RCC 7860 (cell line): ENCODE measurements at regions not wholly inside any gene's neighbourhood (a gene's known extent, or its start where the extent isn't known, plus 50 kb on each side); places are given as distances from the start of the nearest gene placed in this dataset.

Source experiments
- DNase-seq: peaks from one replicate; pipeline ENCODE4 v3.0.0-alpha.2; 2015; ENCODE audit warnings: low spot score
- FAIRE-seq: peaks from 2 replicates; lab custom pipeline; 2012; peaks lifted over from hg19 to GRCh38; lab: Jason Lieb, UNC

DNA sequence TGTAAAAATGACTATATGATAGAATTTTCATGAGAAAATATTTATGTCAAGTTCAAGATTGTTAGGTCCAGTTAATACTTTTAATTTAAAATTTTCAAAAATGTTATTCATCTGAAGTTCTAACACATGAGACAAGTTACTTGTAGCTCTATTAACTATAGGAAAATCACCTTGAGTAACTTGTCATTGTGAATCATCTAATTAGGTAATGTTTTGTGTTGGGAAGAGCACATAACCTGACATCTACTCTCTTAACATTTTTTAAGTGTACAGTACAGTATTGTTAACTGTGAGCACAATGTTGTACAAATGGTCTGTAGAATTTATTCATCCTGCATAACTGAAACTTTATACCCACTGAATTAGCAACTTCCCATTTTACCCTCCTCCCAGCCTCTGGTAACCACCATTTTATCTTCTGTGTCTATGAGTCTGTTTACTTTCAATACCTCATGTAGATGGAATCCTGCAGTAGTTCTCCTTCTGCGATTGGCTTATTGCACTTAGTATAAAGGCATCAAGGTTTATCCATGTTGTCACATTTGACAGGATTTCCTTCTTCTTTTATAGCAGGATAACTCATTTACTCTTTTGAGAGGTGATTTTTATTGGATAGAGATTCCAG, 54.6 kb downstream of the ARL4A start:
- peak; percentile 44 for FAIRE-seq
- no peak for DNase-seq

- FAIRE-seq = no peak
- DNase-seq = no peak
Measured at GRCh38 chr7:12746211-12746610, 58.8 kb downstream of the ARL4A start.

- DNase-seq (no peak), FAIRE-seq (no peak)
Measured at GRCh38 chr7:12747687-12748306, 60.4 kb downstream of the ARL4A start.

- FAIRE-seq (no peak), DNase-seq (no peak)
Measured at GRCh38 chr7:12749069-12749468, 61.6 kb downstream of the ARL4A start.

DNA sequence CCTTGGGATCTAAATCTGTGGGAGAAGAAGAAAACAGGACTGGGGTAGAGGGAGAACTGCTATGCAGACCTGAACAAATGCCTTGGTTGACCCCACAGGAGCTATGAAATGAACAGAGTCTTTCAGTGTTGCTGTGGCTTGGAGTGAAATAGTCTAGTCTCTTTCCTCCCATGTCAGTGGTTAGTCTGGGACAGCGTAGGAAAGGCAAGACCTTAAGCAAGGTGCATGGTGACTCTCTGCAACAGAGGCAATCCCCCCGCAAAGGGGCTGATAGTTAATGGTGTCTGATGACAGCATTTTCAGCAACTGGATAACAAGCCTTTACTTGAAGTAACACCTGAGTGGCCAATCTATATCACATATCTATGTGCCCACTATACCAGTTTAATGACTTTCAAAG, 62.3 kb downstream of the ARL4A start:
- FAIRE-seq = no peak

DNA sequence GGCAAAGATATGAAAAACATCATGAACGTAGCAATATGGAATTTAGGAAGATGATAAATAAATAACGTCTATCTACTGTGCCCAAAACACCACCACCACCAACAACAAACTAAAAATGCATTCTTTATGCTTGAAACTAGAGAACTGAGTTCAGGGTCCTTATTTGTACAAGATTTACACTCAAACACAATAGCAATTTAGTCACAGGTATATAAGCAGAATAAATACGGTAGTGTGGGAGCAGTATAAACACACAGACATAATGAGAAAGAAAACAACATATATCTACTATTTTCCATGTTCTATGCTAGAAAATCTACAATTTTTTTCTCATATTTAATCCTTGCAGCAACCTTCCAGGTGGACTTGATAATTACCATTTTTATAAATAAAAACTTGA, 64.3 kb downstream of the ARL4A start:
- FAIRE-seq (no peak), DNase-seq (no peak)

More for the DNA sequence above, 62.3 kb downstream of the ARL4A start:
- no peak for DNase-seq

- FAIRE-seq (no peak), DNase-seq (no peak)
Measured at GRCh38 chr7:12754179-12754578, 66.7 kb downstream of the ARL4A start.

DNA sequence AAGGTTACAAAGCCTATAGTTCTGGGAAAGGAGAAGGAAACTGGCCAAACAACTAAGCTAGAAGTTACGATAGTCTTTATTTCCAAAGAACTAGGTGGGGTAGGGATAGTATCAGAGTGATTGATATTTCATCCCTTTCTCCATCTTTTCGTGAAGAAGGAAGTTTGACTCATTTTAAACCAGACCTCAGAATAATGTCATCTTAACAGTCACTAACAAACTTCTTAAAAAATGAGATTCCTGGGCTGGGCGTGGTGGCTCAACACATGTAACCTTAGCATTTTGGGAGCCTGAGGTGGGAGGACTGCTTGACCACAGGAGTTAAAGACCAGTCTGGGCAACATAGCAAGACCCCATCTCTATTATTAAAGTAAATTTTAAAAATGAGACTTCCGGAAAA, 69.4 kb downstream of the ARL4A start:
- no peak for DNase-seq
- FAIRE-seq = no peak

GRCh38 chr7:12757443-12757842, 70.0 kb downstream of the ARL4A start:
- FAIRE-seq (no peak), DNase-seq (peak; percentile 23)

GRCh38 chr7:12759151-12759550, 71.7 kb downstream of the ARL4A start:
- no peak for DNase-seq
- FAIRE-seq = no peak

DNA sequence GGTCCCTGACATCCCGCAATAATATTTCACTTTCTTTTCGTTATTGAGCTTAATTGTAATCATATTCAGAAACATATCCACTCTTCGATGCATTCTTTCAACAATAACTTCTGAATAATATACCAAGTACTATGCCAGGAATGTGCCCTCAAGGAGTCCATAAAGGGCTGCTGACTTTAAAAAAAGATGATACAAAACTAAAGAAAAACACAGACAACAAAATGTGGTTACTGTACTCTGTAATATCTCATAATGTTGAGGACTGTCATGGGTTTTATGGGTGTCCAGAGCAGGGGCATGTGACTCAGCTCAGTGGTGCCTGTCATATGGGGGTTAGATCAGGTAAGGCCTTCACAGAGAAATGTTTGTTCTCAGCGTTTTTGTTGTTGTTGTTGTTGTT, 73.7 kb downstream of the ARL4A start:
- no peak for DNase-seq
- no peak for FAIRE-seq

GRCh38 chr7:12761691-12762090, 74.3 kb downstream of the ARL4A start:
- no peak for DNase-seq
- no peak for FAIRE-seq

- FAIRE-seq (no peak), DNase-seq (no peak)
Measured at GRCh38 chr7:12764458-12764891, 77.0 kb downstream of the ARL4A start.

- DNase-seq (no peak), FAIRE-seq (no peak)
Measured at GRCh38 chr7:12765431-12766100, 78.1 kb downstream of the ARL4A start.

GRCh38 chr7:12766416-12766815, 79.0 kb downstream of the ARL4A start:
- no peak for FAIRE-seq
- no peak for DNase-seq

GRCh38 chr7:12768948-12769347, 81.5 kb downstream of the ARL4A start:
- no peak for FAIRE-seq
- no peak for DNase-seq

DNA sequence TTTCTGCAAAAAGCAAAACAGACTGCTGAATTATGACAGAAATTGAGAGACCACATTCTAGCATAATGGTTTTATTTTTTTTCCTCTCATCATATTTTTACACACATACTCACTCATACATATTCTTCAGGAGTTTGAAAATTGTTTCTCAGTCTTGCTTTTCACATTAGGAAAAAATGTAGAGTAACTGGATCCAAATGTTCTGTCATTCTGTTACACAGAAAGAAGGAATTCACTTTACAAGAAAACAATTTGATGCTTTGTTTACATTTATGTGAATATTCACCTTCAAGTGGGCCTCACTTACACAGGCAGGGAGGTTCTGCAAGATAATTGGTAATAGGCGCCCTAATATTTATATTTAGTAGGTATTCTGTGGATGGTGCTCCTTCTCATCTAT, 82.0 kb downstream of the ARL4A start:
- FAIRE-seq (no peak), DNase-seq (no peak)

DNA sequence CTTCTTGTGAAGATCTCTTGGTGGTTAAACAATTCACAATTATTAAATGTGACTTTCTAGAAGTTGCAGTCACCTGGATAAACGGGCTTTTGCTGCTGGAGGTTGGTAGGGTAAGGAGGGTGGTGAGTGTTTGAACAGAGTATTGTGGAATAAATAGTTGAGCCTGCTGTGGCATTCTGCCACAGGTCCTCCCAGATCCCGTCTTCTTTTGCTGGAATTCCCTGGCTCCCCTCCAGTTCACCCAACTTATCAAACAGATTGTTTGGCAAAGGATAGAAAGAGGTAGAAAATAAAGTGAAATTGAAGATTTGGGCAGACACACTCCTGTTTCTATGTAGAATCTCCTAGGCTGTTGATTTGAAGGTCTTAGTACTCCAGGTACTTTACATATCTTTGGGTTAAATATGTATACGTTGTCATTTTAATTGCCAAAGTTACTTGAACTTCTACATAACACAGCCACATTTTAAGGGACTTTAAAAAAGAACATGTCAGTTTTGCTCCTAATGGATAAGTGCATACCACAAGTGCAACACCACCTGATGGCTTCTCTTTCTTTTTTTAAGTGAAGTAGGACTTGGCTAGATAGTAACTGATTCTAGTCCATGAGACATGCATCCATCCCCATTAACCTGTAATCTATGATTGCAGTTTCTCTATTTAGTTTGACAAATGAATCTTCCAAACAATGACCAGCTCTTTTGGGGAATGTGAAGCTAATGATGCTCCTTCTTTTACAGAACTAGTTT, 83.0 kb downstream of the ARL4A start:
- DNase-seq = no peak
- FAIRE-seq = no peak

GRCh38 chr7:12771378-12771877, 84.0 kb downstream of the ARL4A start:
- FAIRE-seq = no peak

DNA sequence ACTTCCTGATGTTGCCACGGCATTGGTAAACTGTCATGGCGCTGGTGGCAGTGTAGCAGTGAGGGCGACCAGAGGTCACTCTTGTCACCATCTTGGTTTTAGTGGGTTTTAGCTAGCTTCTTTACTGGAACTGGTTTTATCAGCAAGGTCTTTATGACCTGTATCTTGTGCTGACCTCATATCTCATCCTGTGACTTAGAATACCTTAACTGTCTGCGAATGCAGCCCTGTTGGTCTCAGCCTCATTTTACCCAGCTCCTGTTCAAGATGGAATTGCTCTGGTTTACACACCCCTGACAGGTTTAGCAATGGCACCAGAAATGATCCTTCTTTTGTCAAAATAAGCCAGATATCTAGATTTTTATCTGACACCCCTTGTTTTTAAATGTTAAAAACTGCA, 85.3 kb downstream of the ARL4A start:
- no peak for DNase-seq
- FAIRE-seq = no peak

More at GRCh38 chr7:12771378-12771877, 84.0 kb downstream of the ARL4A start:
- DNase-seq = no peak

DNA sequence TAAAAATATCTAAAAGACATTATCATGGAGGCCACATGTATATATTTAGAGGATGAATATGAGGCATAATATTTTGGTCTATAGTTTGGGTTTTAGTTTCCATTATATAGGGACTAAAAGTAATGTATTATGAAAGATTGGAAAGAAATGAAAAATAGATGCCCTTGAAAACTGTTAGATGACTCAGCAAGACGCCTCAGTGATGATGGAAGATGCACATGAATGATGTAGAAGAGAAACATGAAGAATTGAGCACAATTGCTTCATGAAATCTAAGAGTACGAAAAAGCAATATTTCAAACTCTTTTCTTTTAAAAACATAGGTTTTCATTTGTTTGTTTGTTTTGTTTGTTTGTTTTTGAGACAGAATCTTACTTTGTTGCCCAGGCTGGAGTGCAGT, 89.8 kb downstream of the ARL4A start:
- DNase-seq = no peak
- no peak for FAIRE-seq
